Cerebellar cortex (tissue), 1 donor: ENCODE measurements at regions not wholly inside any gene's neighbourhood (a gene's known extent, or its start where the extent isn't known, plus 50 kb on each side); places are given as distances from the start of the nearest gene placed in this dataset.

Source experiments
- DNase-seq: peaks from one replicate; pipeline ENCODE4 v3.0.0-alpha.2; 2015; ENCODE audit warnings: low spot score

DNA sequence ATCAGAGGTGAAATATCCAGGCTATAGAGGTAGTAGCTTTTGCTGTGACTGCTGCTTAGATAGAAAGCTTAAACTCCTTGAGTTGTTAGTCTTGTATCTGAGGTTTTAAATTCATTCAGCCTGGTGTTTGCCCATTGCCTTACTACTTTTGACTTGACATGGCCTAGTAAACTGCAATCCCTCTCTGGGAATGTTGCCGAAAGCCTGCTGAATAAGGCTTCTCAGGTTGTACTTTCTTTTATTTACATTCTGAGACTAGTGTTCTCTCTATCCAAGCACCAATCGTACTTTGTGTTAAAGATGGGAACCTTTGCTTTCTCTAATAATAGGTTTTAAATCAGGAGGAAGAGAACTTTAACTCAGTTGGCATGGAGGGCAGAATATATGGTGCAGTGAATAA, 357.6 kb upstream of the CWC22 start:
- DNase-seq, result no peak

DNA sequence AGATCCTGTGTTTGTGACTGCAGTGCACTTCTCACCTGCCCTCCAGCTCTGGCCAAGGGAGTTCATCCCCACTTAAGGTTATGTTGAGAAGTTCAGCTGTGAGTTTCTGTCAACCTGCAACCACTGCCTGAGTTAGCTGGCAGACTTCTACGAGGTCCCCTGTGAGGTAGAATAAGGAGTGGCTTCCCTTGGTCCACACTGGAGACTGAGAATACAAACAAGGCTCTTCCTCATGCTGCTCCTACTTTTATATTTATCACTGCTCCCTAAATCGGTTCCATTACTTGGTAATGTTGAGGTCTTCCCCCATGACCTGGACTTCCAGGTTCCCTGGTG, 353.2 kb upstream of the CWC22 start:
- no peak for DNase-seq

GRCh38 chr2:180359522-180360282, 352.6 kb upstream of the CWC22 start:
- no peak for DNase-seq

- no peak for DNase-seq
Observed at GRCh38 chr2:180358458-180358857, 351.4 kb upstream of the CWC22 start.

DNA sequence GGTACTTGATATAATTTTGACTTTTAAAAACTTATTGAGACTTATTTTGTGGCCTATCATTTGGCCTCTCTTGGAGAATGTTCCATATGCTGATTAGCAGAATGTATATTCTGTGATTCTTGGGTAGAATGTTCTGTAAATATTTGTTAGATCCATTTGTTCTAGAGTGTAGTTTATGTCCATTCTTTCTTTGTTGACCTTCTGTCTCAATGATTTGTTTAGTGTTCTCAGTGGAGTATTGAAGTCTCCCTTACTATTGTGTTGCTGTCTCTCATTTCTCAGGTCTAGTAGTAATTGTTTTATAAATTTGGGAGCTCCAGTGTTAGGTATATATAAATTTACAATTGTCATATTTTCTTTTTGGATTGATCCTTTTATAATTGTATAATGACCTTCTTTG, 349.6 kb upstream of the CWC22 start:
- no peak for DNase-seq

DNA sequence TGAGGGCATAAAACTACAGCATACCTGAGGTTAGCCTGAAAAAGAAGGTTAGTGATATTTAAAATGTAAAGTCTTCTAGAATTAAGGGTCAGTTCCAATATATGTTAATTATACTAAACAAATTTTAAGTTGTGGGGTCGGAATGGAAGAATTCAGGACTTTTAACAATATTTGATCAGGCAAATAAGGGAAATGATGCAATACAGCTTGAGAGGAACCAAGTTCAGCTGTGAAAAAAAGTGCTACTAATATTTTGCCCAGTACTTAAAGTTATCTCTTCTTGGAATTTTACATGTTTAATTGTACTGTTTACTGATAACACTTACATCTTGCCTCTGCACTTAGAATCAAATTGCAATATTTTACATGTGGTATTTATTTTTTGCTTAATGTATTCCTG, 345.5 kb upstream of the CWC22 start:
- no peak for DNase-seq

GRCh38 chr2:180349809-180350208, 342.7 kb upstream of the CWC22 start:
- no peak for DNase-seq

DNA sequence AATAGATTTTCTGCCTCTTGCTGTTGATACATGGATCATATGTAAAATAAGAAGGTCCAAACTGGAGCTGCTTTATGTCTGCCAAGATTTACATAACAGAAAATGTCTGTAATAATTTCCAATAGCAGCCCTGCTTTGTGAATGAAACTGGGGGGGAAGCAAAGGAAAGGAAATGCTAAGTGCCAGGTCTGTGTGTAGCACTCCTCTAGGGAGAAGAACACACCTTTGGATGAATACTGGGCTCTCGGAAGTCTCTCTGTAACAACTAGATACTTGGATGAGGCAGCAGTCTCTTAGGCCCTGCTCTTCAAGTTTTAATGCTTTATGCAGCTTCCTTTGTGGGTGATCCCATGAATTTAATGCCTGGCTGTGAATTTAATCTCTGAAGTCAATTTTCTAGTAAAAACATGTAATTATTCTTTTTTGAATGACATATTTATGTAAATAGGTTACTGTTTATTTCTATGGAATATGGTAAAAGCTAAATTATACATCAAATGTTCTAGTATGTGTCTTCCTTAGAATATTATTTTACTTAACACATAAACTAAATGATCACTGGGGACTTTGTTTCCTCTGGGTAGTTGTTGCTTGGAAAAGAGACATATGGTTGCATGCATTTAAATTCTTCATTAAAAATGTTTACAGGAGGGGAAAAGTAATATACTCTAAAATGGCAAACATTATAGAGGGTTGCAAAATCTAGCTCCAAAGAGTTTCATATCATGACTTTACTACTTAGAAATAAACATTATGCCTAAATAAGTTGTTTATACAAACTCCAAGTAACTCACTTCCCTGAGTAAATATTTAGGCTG, 336.6 kb upstream of the CWC22 start:
- no peak for DNase-seq

DNA sequence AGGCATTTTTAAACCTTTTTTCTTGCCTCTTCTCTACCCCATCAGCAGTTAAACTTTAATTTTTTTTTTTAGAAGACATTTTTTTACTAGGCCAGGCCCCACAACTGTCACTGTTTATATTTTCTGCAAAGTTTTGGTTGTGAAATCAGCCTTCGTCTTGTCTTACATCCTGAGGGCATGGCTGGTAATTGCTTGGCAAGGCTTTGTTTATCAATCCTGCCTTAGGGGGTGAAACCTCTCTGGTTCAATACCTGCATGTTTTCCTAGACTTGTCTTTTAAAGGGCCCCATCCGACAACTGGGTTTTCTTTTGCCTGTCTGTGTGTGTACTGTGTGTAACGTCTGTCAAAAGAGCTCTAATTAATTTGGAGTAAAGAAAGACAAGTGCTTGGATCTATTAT, 330.0 kb upstream of the CWC22 start:
- no peak for DNase-seq

DNA sequence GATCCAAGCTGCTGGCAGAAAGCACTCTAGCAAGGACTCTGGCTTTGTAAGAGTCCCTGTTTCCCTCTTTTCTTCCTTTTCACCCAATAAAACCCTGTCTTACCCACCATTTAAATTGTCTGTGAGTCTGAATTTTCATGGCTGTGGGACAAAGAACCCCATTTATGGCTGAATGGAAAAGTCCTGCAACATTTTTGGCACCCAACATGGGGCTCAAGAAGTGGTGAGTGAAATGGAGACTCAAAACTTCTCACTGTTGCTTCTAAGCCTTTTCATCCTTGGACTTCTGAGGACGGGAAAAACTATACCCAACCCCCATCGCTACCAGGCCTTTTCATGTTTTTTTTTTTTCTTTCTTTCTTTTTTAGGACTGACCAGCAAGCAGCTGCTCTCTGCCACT, 329.5 kb upstream of the CWC22 start:
- DNase-seq, result no peak

- DNase-seq, result no peak
Observed at GRCh38 chr2:180334514-180334913, 327.4 kb upstream of the CWC22 start.

DNA sequence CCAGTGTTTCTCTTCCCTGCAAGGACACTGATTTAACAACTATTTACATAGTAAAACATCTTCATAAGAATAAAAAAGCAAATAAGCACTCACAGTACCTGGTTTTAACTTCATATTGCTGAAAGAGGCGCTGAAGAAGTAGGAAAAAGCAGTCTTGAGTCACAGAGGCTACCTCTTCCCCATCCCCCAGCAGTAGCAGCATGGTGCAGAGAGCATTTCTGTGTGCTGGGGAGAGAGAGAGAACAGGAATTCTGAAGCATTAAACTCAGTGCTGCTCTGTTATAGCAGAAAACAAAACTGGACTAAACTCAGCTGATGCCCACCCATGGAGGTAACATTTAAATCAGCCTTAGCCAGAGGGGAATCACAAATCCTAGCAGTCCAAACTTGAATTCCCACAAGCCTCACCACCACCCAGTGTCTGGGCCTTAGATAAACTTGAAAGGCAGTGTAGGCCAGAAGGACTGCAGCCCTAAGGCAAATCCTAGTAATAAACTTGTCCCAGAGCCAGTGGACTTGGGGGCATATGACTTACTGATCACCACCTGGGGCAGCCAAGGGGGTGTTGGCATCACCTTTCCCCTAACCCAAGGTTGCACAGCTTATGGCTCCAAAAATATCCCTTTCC, 321.8 kb upstream of the CWC22 start:
- DNase-seq, result no peak

GRCh38 chr2:180327185-180327584, 320.1 kb upstream of the CWC22 start:
- DNase-seq, result no peak

GRCh38 chr2:180325416-180326120, 318.5 kb upstream of the CWC22 start:
- no peak for DNase-seq

DNA sequence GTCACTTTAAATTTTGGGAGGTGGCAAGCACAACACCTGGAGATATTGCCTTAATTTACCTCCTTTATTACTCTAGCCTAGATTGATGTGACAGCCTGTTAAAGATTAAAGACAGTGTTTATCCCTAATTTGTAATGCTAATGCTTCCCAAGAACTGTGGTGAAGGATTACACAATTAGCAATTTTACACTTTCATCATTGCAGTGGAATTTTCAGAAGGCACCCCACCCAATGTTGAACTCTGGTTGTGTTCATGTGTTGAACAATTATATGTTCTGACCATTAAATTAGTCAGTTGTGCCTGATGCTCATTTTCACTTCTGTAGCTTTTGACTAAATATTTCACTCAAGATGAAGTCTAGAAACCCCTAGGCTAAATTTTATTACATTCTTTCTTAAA, 317.1 kb upstream of the CWC22 start:
- DNase-seq, result no peak

DNA sequence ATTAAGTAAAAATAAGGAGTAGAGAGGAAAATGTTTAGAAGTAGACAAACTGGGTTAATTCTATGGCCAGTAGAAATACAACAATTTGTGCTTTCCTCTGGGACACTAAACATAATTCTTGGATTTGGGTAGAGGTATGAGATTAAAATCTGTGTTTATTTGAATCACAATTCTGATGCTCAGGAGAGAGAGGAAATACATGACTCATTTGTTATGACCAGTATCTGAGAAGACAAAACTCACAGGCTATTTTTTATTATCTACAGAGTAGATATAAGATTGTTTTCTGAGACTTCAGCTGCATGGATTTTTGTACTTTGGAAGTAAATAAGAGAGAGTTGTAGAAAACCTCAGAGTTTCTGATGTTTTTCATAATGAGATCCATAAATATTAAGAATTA, 315.7 kb upstream of the CWC22 start:
- DNase-seq, result no peak

DNA sequence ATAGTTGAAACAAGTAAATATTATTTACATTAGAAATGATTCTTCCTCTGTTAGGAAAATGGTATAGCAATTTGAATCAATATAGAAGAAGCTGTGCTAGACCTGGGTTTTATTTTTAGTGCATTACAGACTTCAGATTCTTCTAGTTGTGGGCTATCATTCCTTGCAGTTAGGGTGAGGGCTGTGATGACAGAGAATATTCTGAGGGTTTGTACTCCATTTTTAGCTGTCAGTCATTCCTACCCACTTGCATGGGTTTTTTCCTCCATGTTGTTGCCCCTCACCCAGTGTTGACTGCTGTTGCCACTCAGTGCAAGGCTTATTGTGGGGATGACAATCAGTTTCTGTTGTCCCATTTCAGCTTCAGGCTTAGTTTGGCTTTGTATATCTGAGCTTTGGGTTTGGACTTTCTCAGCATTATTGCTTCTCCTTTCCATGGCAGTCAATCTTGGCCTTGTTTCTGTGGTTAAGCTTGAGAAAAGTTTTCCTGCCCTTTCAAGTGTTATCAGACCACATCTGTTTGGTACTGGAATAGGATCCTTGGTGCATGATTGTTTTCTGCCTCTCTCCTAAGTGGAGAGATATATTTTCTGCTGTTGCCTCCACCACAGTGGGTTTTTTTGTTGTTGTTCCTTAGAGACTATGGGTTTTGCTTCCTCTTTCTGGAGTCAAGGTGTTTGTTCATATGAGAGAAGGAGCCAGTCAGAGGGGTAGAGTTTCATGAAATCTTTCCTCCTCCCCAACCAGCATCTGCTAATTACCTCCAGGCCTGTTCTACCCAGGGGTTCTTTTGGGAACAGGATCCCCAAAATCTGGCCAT, 312.7 kb upstream of the CWC22 start:
- no peak for DNase-seq

DNA sequence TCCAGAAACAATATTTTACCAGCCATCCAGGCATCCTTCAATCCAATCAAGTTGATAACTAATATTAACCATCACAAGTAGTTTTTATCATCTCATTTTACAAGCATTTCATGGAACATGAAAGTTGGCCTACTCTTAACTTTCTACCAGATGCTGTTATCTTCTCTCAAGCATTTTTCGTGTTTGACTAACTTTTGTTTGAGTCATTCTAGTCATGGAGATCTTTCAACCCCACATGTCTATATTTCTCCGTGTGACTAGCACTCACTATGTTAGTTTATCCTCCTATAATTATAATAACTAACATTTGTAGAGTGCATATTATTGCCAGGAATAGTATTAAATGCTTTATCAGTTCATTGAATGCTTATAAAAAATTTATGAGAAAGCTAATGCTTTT, 307.0 kb upstream of the CWC22 start:
- no peak for DNase-seq

DNA sequence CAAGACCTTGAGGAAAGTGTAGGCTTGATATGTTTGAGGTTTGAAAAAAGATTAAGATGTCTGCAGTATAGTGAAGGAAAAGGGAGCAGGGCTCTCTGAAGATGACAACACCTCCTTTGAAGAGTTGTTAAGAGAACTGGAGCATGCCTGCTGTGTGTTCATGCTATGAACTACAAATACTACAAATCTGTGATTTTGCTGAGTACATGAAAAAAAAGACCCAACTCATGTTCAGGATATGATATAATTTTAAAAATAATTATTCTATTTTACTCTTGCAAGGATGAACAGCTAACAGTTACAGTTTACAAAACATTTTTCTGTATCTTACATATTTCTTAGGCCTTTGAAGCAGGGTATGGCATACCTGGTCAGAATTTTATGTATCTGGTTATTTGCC, 305.4 kb upstream of the CWC22 start:
- DNase-seq, result no peak

DNA sequence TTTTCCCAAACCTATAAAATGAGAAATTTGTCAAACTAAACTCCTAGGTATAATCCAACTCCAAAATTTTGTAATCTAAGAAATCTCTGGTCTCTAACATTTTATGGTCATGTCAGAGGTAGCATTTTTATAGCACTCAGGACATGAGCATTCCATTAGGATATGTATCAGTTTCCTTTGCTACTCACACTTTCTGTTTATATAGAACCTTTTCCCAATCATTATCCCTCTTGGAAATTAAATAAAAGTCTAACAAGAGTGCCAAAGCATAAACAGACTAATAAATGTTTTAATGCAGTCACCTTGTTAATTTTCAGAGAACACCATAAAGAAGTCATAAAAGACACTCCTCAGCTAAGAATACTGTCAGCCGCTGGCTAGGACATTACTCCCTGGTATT, 300.0 kb upstream of the CWC22 start:
- no peak for DNase-seq

- DNase-seq, result no peak
Observed at GRCh38 chr2:180306346-180306745, 299.2 kb upstream of the CWC22 start.
